ENCODE measurements at regions not wholly inside any gene's neighbourhood (a gene's known extent, or its start where the extent isn't known, plus 50 kb on each side); places are given as distances from the start of the nearest gene placed in this dataset.
"Not testable (repeated sequence)": the region's sequence is repeated elsewhere in the genome, so short reads cannot be mapped to it uniquely, and the experiment has no call there.

GRCh38 chr2:6080932-6081753 lies 389.0 kb downstream of the SOX11 start:
- no peak for DNase-seq (ENCODE audit: low read depth, low spot score)
- H3K27ac ChIP-seq: no peak overlapping the region

- H3K27ac ChIP-seq: no peak overlapping the region
Observed at GRCh38 chr2:6081955-6082624, 389.9 kb downstream of the SOX11 start.

GRCh38 chr2:6082625-6083018 lies 390.4 kb downstream of the SOX11 start:
- H3K27ac ChIP-seq: no peak overlapping the region
- no peak for DNase-seq (ENCODE audit: low read depth, low spot score)

More at GRCh38 chr2:6081955-6082624, 389.9 kb downstream of the SOX11 start:
- DNase-seq (ENCODE audit: low read depth, low spot score): no peak

GRCh38 chr2:6083136-6083535 lies 391.0 kb downstream of the SOX11 start:
- H3K27ac ChIP-seq: no peak overlapping the region
- no peak for DNase-seq (ENCODE audit: low read depth, low spot score)

- no peak overlapping the region for H3K27ac ChIP-seq
- DNase-seq (ENCODE audit: low read depth, low spot score): no peak
Observed at GRCh38 chr2:6089474-6089873, 397.3 kb downstream of the SOX11 start.

GRCh38 chr2:6103372-6103771 lies 411.2 kb downstream of the SOX11 start:
- DNase-seq (ENCODE audit: low read depth, low spot score): no peak
- H3K27ac ChIP-seq: no peak overlapping the region

- no peak overlapping the region for H3K27ac ChIP-seq
- no peak for DNase-seq (ENCODE audit: low read depth, low spot score)
Observed at GRCh38 chr2:6103949-6104348, 411.8 kb downstream of the SOX11 start.

- H3K27ac ChIP-seq: no peak overlapping the region
- no peak for DNase-seq (ENCODE audit: low read depth, low spot score)
Observed at GRCh38 chr2:6107290-6107689, 415.1 kb downstream of the SOX11 start.

GRCh38 chr2:6109831-6110230 lies 417.6 kb downstream of the SOX11 start:
- H3K27ac ChIP-seq: no peak overlapping the region
- no peak for DNase-seq (ENCODE audit: low read depth, low spot score)

GRCh38 chr2:6111781-6112261 lies 419.6 kb downstream of the SOX11 start:
- no peak for DNase-seq (ENCODE audit: low read depth, low spot score)
- no peak overlapping the region for H3K27ac ChIP-seq

- no peak overlapping the region for H3K27ac ChIP-seq
- DNase-seq (ENCODE audit: low read depth, low spot score): no peak
Observed at GRCh38 chr2:6113786-6114185, 421.6 kb downstream of the SOX11 start.

- H3K27ac ChIP-seq: no peak overlapping the region
- no peak for DNase-seq (ENCODE audit: low read depth, low spot score)
Observed at GRCh38 chr2:6127718-6128117, 435.5 kb downstream of the SOX11 start.

- no peak overlapping the region for H3K27ac ChIP-seq
- DNase-seq (ENCODE audit: low read depth, low spot score): no peak
Observed at GRCh38 chr2:6139142-6139541, 447.0 kb downstream of the SOX11 start.

GRCh38 chr2:6139916-6140315 lies 447.7 kb downstream of the SOX11 start:
- DNase-seq (ENCODE audit: low read depth, low spot score): no peak
- no peak overlapping the region for H3K27ac ChIP-seq

- H3K27ac ChIP-seq: no peak overlapping the region
- DNase-seq (ENCODE audit: low read depth, low spot score): no peak
Observed at GRCh38 chr2:6140509-6140908, 448.3 kb downstream of the SOX11 start.

GRCh38 chr2:6143812-6144211 lies 451.6 kb downstream of the SOX11 start:
- DNase-seq (ENCODE audit: low read depth, low spot score): no peak
- H3K27ac ChIP-seq: no peak overlapping the region

GRCh38 chr2:6147215-6147614 lies 455.0 kb downstream of the SOX11 start:
- not testable (repeated sequence) for DNase-seq (ENCODE audit: low read depth, low spot score)

GRCh38 chr2:6148882-6149281 lies 456.7 kb downstream of the SOX11 start:
- DNase-seq (ENCODE audit: low read depth, low spot score): no peak
- H3K27ac ChIP-seq: no peak overlapping the region

More at GRCh38 chr2:6147215-6147614, 455.0 kb downstream of the SOX11 start:
- not testable (repeated sequence) for H3K27ac ChIP-seq

GRCh38 chr2:6159606-6160005 lies 467.4 kb downstream of the SOX11 start:
- no peak for DNase-seq (ENCODE audit: low read depth, low spot score)
- no peak overlapping the region for H3K27ac ChIP-seq

- no peak overlapping the region for H3K27ac ChIP-seq
- no peak for DNase-seq (ENCODE audit: low read depth, low spot score)
Observed at GRCh38 chr2:6163932-6164331, 471.7 kb downstream of the SOX11 start.

GRCh38 chr2:6164986-6165747 lies 473.0 kb downstream of the SOX11 start:
- DNase-seq (ENCODE audit: low read depth, low spot score): no peak
- no peak overlapping the region for H3K27ac ChIP-seq
